ENCODE measurements at regions not wholly inside any gene's neighbourhood (a gene's known extent, or its start where the extent isn't known, plus 50 kb on each side); places are given as distances from the start of the nearest gene placed in this dataset.

DNA sequence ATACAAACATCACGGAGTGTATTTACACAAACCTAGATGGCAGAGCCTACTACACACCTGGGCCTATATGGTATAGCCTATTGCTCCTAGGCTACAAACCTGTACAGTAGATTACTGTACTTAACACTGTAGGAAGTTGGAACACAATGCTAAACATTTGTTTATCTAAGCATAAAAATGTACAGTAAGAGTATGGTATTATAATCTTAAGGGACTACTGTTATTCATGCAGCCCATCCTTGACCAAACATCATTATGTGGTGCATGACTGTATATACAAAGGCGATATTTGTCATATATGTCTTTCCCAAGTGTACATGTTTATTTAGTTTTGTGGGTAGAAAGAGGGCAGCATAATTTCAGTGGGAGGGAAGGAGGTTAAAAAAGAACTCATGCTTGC is 177.7 kb upstream of the FSTL5 start:
- Histone ChIP-seq H3K9me3 (ENCODE audit: low read depth) (no peaks in the 10 kb centered on the region), H3K27me3 (no peaks in the 10 kb centered on the region), H3K4me3 (no peak overlapping the region), H3K36me3 (no peaks in the 10 kb centered on the region), H3K27ac (no peak overlapping the region), H3K4me1 (ENCODE audit: low read depth) (no peaks in the 10 kb centered on the region)
- no peak for DNase-seq (ENCODE audit: low read depth in 1 of 2, low spot score in 1 of 2)
- TF ChIP-seq, protein P1, sequence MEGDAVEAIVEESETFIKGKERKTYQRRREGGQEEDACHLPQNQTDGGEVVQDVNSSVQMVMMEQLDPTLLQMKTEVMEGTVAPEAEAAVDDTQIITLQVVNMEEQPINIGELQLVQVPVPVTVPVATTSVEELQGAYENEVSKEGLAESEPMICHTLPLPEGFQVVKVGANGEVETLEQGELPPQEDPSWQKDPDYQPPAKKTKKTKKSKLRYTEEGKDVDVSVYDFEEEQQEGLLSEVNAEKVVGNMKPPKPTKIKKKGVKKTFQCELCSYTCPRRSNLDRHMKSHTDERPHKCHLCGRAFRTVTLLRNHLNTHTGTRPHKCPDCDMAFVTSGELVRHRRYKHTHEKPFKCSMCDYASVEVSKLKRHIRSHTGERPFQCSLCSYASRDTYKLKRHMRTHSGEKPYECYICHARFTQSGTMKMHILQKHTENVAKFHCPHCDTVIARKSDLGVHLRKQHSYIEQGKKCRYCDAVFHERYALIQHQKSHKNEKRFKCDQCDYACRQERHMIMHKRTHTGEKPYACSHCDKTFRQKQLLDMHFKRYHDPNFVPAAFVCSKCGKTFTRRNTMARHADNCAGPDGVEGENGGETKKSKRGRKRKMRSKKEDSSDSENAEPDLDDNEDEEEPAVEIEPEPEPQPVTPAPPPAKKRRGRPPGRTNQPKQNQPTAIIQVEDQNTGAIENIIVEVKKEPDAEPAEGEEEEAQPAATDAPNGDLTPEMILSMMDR (IDR thresholded peaks at IDR 0.05; ENCODE audit: low read depth, low read length): no peak

GRCh38 chr4:162323919-162324318 is 160.1 kb upstream of the FSTL5 start:
- Histone ChIP-seq H3K27me3 (no peaks in the 10 kb centered on the region), H3K36me3 (no peaks in the 10 kb centered on the region), H3K4me3 (no peak overlapping the region), H3K9me3 (ENCODE audit: low read depth) (no peaks in the 10 kb centered on the region), H3K4me1 (ENCODE audit: low read depth) (no peaks in the 10 kb centered on the region), H3K27ac (no peak overlapping the region)
- no peak for DNase-seq (ENCODE audit: low read depth in 1 of 2, low spot score in 1 of 2)
- TF ChIP-seq, protein P1 (IDR thresholded peaks at IDR 0.05; ENCODE audit: low read depth, low read length): no peak

DNA sequence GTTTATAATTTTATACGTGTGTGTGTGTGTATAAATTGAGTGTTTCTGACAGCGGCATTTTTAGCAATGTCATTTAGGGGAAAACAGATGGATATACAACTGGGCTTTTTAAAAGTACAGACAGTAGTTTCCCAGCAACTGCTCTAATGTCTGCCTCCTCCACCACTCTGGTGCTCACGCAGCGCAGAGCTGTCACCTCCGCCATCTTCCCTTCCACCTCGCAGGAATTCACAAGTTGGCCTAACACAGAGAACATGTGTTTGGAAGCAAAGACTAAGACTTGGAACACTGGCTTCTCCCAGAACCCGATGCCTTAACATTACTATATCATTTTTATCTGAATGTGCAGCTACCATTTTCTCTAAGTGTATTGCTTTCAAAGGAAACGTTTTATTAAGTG is 158.3 kb upstream of the FSTL5 start:
- no peaks in the 10 kb centered on the region for H3K36me3 ChIP-seq
- no peak for DNase-seq (ENCODE audit: low read depth in 1 of 2, low spot score in 1 of 2)
- no peaks in the 10 kb centered on the region for H3K27me3 ChIP-seq
- H3K4me1 ChIP-seq (ENCODE audit: low read depth): no peaks in the 10 kb centered on the region
- TF ChIP-seq, protein P1 (IDR thresholded peaks at IDR 0.05; ENCODE audit: low read depth, low read length): no peak
- no peaks in the 10 kb centered on the region for H3K9me3 ChIP-seq (ENCODE audit: low read depth)
- H3K4me3 ChIP-seq: no peak overlapping the region
- H3K27ac ChIP-seq: no peak overlapping the region

GRCh38 chr4:162285753-162286152 is 122.0 kb upstream of the FSTL5 start:
- no peak for DNase-seq (ENCODE audit: low read depth in 1 of 2, low spot score in 1 of 2)
- no peak overlapping the region for H3K27ac ChIP-seq
- H3K4me3 ChIP-seq: no peak overlapping the region
- TF ChIP-seq, protein P1 (IDR thresholded peaks at IDR 0.05; ENCODE audit: low read depth, low read length): no peak
- no peaks in the 10 kb centered on the region for H3K27me3 ChIP-seq
- H3K9me3 ChIP-seq (ENCODE audit: low read depth): no peaks in the 10 kb centered on the region
- no peaks in the 10 kb centered on the region for H3K36me3 ChIP-seq
- no peaks in the 10 kb centered on the region for H3K4me1 ChIP-seq (ENCODE audit: low read depth)

GRCh38 chr4:162282684-162283083 is 118.9 kb upstream of the FSTL5 start:
- H3K4me1 ChIP-seq (ENCODE audit: low read depth): no peaks in the 10 kb centered on the region
- H3K27me3 ChIP-seq: no peaks in the 10 kb centered on the region
- TF ChIP-seq, protein P1 (IDR thresholded peaks at IDR 0.05; ENCODE audit: low read depth, low read length): no peak
- no peak overlapping the region for H3K4me3 ChIP-seq
- DNase-seq (ENCODE audit: low read depth in 1 of 2, low spot score in 1 of 2): no peak
- H3K36me3 ChIP-seq: no peaks in the 10 kb centered on the region
- H3K9me3 ChIP-seq (ENCODE audit: low read depth): no peaks in the 10 kb centered on the region
- H3K27ac ChIP-seq: no peak overlapping the region

DNA sequence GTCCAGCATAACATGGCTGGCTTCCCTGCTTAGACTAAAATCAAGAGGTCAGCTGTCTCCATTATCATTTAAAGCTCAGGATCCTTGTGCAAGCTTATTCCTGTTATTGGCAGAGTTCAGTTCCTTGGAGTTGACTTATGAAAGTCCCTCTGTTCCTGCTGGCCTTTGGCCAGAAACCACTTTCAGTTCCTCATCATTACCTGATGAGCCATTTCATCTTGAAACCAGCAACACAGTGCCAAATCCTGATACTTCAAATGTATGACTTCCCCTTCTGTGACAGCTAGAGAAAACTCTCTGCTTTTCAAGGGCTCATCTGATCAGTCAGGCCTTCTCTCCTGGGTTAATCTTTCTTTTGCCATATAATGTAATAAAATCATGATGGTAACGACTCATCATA is 110.6 kb upstream of the FSTL5 start:
- TF ChIP-seq, protein P1 (IDR thresholded peaks at IDR 0.05; ENCODE audit: low read depth, low read length): no peak
- DNase-seq (ENCODE audit: low read depth in 1 of 2, low spot score in 1 of 2): no peak
- H3K9me3 ChIP-seq (ENCODE audit: low read depth): no peaks in the 10 kb centered on the region
- no peak overlapping the region for H3K4me3 ChIP-seq
- H3K27me3 ChIP-seq: no peaks in the 10 kb centered on the region
- no peaks in the 10 kb centered on the region for H3K4me1 ChIP-seq (ENCODE audit: low read depth)
- no peaks in the 10 kb centered on the region for H3K36me3 ChIP-seq
- no peak overlapping the region for H3K27ac ChIP-seq
